ENCODE measurements at regions not wholly inside any gene's neighbourhood (a gene's known extent, or its start where the extent isn't known, plus 50 kb on each side); places are given as distances from the start of the nearest gene placed in this dataset.

GRCh38 chr1:119565131-119565772 lies 58.2 kb downstream of the HSD3B1 start:
- DNase-seq = peak; percentile 3

DNA sequence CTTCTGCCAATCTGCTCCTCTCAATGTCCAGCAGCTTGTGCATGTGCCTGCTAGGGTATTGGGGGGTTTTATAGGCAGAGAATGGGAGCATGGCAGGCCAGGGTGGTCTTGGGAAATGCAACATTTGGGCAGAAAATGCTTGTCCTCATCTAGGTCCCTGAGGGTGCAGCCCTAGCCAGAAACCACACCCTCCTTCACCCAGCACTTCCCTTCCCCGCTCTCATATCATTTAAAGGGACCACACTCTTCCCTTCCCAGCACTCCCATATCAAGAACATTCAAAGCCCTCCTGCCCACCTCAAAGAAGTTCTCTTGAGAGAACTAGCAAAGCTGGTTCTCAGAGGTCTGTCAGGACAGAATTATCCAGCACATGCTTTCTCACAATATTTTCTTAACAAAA lies 62.1 kb downstream of the HSD3B1 start:
- DNase-seq = no peak
